ENCODE measurements at regions not wholly inside any gene's neighbourhood (a gene's known extent, or its start where the extent isn't known, plus 50 kb on each side); places are given as distances from the start of the nearest gene placed in this dataset.
"Not testable (repeated sequence)": the region's sequence is repeated elsewhere in the genome, so short reads cannot be mapped to it uniquely, and the experiment has no call there.

DNA sequence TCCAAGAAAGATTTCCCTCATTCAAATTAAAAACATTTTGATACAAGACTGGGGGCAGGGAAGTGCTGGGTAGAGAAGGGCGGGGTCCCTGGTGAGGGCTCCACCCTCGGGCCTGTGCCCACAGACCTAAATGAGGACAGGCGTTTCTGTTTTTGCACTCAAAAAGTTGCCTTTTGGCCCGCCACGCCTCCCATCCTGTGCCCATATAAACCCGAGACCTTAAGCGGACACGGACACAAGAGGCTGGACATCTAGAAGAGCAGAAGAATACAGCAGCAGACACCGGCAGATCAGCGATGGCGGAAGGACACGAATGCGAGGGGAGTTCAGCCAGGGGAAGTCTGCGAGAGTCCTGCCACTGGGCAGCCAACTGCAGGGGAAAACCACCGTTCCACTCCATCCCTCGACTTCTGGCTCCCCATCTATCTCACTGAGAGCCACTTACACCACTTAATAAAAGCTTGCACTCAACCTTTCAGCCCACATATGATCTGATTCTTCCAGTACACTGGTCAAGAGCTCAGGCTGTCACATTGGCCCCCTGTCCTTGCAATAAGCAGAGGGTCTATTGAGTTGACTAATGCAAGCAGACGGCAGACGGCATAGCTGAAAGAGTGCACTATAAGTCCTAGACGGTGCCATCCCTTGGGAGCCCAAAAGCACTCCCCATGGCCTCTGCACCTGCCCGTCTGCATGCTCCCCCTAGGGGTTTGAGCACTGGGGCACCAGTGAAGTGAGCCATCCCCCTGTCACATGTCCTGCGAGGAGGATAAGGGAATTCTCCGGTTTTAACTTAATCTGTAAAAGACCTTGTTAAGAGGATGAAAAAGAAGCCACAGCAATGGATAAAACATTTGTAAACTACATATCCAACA, 181.8 kb upstream of the PRSS1 start:
- Mint-ChIP-seq H3K36me3 (no peaks in the 10 kb centered on the region), H3K27ac (no peak overlapping the region), H3K9me3 (no peaks in the 10 kb centered on the region)
- DNase-seq (ENCODE audit: low spot score in 2 of 2) (no peak), ATAC-seq (no peak)

DNA sequence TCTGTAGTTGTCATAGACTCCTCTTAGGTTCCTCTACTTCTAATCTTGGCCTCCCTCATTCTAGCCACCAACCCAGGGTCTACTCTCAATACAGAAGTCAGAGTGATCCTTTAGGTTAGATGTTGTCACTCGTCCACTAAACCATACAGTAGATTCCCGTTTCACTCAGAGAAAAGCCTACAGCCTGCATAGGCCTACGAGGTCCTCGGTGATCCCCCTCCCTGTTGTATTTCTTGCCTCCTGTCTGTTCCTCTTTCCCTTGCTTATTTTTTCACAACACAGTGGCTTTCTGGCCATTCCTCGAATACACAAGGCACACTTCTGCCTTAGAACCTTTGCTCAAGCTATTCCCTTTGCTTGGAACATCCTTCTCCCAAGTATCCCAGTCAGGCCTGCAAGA, 183.0 kb upstream of the PRSS1 start:
- ATAC-seq (no peak), DNase-seq (ENCODE audit: low spot score in 2 of 2) (no peak)
- H3K9me3 Mint-ChIP-seq, result no peaks in the 10 kb centered on the region
- no peak overlapping the region for H3K27ac Mint-ChIP-seq
- H3K36me3 Mint-ChIP-seq, result no peaks in the 10 kb centered on the region

DNA sequence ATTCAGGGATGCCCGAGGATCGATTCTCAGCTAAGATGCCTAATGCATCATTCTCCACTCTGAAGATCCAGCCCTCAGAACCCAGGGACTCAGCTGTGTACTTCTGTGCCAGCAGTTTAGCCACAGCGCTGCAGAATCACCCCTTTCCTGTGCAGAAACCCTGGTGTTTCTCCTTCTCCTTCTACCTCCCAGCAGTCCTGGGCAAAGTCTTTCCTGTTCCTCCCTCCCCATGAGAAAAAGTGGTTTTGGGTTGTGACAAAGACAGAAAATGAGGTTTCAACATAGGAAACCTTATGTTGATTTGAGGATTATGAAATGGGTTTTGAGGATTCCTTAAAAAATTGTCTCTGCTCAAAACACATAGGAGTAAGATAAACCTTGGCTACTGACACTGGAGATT, 185.1 kb upstream of the PRSS1 start:
- H3K27ac Mint-ChIP-seq; H3K36me3 Mint-ChIP-seq; DNase-seq (ENCODE audit: low spot score in 2 of 2); H3K9me3 Mint-ChIP-seq: not testable (repeated sequence)
- ATAC-seq, result peak in 1 of 2 donors; percentile 39

DNA sequence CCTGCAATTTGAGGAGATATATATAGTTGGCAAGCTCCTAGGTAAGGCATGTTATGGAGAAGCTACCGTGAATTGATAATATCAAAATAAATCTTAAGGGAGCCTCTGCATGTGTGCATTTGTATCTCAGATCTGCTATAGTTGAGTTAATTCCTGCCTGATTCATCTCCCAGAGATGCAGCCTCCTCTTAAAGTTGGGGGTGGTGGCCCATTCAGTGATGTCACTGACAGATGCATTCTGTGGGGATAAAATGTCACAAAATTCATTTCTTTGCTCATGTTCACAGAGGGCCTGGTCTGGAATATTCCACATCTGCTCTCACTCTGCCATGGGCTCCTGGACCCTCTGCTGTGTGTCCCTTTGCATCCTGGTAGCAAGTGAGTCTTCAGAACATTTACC, 185.8 kb upstream of the PRSS1 start:
- ATAC-seq, result no peak
- no peak overlapping the region for H3K27ac Mint-ChIP-seq
- DNase-seq (ENCODE audit: low spot score in 2 of 2), result no peak
- no peaks in the 10 kb centered on the region for H3K9me3 Mint-ChIP-seq
- no peaks in the 10 kb centered on the region for H3K36me3 Mint-ChIP-seq

DNA sequence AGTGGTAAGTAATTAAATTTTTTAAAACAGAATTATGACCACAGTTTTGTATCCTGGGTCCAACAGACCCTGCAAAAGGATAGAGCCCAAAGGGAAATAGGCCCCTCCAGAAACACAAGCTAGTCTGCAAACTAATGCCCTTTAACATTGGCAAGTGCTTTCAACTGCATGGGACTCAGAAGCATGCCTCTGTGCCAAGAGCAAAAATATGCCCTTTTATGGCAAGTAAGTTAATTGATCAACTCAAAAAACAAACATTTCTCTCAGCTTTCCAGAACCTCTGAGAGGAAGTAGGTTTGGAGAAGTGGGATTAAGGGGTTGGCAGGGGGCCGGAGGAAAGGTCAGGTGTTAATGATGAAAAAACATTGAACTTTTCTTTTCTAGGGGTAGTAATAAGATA, 186.6 kb upstream of the PRSS1 start:
- H3K9me3 Mint-ChIP-seq, result no peaks in the 10 kb centered on the region
- no peak overlapping the region for H3K27ac Mint-ChIP-seq
- ATAC-seq (no peak), DNase-seq (ENCODE audit: low spot score in 2 of 2) (no peak)
- no peaks in the 10 kb centered on the region for H3K36me3 Mint-ChIP-seq

DNA sequence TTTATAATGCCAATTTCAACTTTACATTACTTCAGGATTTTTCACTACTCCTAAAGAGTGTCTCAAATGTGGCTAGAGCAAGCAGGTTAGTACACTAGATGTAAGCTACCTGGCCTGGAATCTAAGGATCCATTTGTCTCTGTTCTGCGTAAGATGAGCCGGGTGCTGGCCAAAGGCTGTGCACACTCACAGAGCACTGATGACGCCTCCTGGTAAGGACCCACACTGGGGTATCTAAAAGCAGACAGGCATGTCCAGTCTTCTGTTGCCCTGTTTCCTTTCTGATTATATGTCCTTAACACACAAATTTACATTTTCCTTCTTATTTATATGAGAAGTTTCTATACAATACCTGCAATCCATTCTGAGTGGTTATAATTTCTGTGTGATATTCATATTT, 187.9 kb upstream of the PRSS1 start:
- H3K9me3 Mint-ChIP-seq; H3K27ac Mint-ChIP-seq; ATAC-seq; H3K36me3 Mint-ChIP-seq; DNase-seq (ENCODE audit: low spot score in 2 of 2): not testable (repeated sequence)

DNA sequence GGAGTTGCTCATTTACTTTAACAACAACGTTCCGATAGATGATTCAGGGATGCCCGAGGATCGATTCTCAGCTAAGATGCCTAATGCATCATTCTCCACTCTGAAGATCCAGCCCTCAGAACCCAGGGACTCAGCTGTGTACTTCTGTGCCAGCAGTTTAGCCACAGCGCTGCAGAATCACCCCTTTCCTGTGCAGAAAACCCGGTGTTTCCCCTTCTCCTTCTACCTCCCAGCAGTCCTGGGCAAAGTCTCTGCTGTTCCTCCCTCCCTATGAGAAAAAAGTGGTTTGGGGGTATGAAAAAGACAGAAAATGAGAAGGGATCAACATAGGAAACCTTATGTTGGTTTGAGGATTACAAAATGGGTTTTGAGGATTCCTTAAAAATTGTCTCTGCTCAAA, 188.5 kb upstream of the PRSS1 start:
- ATAC-seq, result peak in 1 of 2 donors; percentile 54
- not testable (repeated sequence) for H3K9me3 Mint-ChIP-seq; H3K27ac Mint-ChIP-seq; DNase-seq (ENCODE audit: low spot score in 2 of 2); H3K36me3 Mint-ChIP-seq

DNA sequence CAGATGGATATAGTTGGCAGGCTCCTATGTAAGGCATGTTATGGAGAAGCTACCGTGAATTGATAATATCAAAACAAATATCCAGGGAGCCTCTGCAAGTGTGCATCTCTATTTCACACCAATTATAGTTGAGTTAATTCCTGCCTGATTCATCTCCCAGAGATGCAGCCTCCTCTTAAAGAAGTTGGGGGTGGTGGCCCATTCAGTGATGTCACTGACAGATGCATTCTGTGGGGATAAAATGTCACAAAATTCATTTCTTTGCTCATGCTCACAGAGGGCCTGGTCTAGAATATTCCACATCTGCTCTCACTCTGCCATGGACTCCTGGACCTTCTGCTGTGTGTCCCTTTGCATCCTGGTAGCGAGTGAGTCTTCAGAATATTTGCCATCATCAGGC, 189.1 kb upstream of the PRSS1 start:
- no peak overlapping the region for H3K27ac Mint-ChIP-seq
- ATAC-seq (no peak), DNase-seq (ENCODE audit: low spot score in 2 of 2) (no peak)
- no peaks in the 10 kb centered on the region for H3K9me3 Mint-ChIP-seq
- no peaks in the 10 kb centered on the region for H3K36me3 Mint-ChIP-seq

DNA sequence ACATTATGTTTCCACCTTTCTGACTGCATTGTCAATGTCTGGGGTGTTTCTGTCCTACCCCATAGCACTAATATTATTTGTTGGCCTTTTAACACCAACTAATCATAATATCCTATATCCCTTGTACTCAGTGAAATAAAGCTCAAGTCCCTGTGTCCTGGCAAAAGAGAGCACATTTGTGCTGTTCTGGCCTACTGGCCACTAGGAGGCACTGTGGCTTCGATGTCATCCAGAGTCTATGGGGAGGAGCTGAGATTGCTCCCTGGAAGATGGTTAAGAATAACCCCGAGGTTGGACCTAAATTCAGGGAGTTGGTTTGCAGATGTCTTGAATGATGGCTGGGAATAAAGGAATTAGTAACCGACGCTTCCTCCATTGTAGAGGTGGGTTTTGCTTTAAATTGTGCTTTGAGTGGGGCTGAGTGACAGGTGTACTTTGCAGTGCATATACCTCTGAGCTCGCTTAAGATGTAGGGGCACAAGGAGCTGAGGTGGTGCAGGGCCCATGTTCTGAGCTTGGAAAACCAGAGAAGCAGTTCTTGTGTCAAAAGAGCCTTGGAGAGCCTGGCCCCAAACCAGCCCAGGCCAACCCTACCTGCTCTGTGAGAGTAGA, 191.2 kb upstream of the PRSS1 start:
- DNase-seq (ENCODE audit: low spot score in 2 of 2) (peak; percentile 57 to 59), ATAC-seq (peak; percentile 80 to 84)
- Mint-ChIP-seq H3K27ac (peak overlapping the region in 1 of 2 donors; percentile 34), H3K36me3 (no peaks in the 10 kb centered on the region), H3K9me3 (no peaks in the 10 kb centered on the region)

DNA sequence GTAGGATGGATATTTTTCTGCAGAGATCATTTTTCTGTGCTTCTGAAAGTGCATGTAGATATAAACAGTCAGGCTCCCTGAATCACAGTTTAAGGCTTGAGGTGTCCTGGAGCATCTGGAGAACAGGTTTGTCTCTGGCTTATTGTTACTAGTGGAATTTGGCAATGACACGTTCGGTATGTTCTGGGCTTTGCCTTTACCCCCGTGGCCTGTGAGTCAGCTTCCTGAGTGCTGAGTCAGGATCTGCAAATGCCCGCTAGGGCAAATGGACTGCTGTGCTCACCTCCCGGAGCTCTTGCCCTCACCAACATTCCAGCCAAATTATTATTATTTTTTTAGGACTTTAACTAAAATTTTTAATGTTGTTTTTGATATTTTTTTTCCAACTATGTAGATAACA, 192.5 kb upstream of the PRSS1 start:
- Mint-ChIP-seq H3K27ac (no peak overlapping the region), H3K36me3 (no peaks in the 10 kb centered on the region), H3K9me3 (no peaks in the 10 kb centered on the region)
- DNase-seq (ENCODE audit: low spot score in 2 of 2), result no peak
- no peak for ATAC-seq

DNA sequence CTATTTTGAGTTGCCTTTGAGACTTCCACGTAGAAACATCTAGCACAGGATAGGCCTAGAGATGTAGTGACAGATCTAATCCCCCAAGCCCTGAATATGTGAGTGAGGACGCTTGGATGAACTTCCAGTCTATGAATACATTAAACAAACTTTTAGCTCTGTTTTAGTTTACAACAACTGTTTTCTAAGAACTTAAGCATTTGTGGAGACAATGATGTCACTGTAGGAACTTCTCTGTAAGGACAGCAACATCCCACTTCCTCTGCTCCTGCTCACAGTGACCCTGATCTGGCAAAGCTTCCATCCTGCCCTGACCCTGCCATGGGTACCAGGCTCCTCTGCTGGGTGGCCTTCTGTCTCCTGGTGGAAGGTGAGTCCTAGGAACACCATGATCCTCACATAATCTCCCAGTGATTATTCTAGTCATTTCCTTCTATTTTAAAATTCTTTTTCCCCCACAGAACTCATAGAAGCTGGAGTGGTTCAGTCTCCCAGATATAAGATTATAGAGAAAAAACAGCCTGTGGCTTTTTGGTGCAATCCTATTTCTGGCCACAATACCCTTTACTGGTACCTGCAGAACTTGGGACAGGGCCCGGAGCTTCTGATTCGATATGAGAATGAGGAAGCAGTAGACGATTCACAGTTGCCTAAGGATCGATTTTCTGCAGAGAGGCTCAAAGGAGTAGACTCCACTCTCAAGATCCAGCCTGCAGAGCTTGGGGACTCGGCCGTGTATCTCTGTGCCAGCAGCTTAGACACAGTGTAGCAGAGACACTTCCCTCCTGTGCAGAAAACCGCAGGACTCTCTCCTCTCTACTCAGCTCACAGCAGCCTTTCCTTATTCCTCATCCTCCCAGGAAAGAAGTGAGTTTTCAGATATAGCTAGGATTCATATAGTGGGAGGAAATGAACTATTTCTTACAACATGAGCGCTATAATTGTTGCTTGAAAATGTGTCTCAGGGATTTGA, 194.4 kb upstream of the PRSS1 start:
- DNase-seq (ENCODE audit: low spot score in 2 of 2) (no peak), ATAC-seq (no peak)
- no peaks in the 10 kb centered on the region for H3K9me3 Mint-ChIP-seq
- no peaks in the 10 kb centered on the region for H3K36me3 Mint-ChIP-seq
- no peak overlapping the region for H3K27ac Mint-ChIP-seq

DNA sequence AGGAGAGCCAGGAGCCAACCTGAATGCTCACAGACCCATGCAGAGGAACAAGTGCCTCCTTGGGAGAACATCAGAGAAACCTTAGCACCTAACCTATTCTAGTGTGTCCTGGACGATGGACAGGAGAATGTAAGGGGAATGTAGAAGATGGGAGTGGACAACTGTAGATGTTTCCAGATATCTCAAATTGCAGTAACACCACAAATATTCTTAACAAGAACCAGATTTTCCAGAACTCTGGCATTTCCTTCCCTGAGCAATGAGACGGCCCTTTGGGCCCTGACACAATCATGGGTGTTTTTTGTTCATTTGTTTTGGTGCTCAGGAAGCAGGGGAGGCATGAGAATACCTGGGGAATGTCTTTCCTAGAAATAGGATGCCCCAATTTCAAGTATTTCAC, 196.1 kb upstream of the PRSS1 start:
- Mint-ChIP-seq H3K27ac (no peak overlapping the region), H3K9me3 (no peaks in the 10 kb centered on the region), H3K36me3 (no peaks in the 10 kb centered on the region)
- DNase-seq (ENCODE audit: low spot score in 2 of 2) (no peak), ATAC-seq (no peak)

DNA sequence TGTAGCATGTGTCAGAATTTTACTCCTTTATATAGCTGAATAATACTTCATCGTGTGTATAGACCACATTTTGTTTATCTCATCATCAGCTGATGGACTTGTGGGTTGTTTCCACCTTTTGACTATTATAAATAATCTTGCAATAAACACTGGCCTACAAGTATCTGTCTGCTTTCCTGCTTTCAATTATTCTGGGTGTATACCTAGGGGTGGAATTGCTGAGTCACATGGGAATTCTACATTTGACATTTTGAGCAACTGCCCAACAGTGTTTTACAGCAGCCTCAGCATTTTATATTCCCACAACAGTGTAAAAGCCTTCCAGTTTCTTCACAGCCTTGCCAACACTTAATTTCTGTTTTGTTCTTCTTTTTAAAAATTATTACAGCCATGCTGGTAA, 200.3 kb upstream of the PRSS1 start:
- DNase-seq (ENCODE audit: low spot score in 2 of 2) (no peak), ATAC-seq (no peak)
- Mint-ChIP-seq H3K9me3 (no peaks in the 10 kb centered on the region), H3K27ac (no peak overlapping the region), H3K36me3 (no peaks in the 10 kb centered on the region)

DNA sequence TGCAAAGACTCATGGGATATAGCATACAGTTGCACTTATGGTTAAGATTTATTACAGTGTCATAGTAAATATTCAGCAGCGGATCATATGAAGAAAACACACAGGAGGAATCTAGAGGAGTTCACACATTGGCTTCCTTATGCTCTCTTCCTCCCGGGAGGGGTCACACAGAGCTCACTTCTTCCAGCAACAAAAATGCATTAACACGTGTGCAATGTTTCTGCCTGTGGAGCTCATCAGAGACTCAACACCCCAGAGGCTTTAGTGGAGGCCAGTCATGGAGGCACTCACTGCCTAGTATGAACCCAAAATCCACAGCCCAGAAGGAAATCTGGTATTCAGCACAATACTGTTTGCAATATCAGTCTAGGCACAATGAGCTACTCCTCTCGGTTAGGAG, 202.8 kb upstream of the PRSS1 start:
- Mint-ChIP-seq H3K9me3 (no peaks in the 10 kb centered on the region), H3K36me3 (no peaks in the 10 kb centered on the region), H3K27ac (no peak overlapping the region)
- ATAC-seq, result no peak
- no peak for DNase-seq (ENCODE audit: low spot score in 2 of 2)

DNA sequence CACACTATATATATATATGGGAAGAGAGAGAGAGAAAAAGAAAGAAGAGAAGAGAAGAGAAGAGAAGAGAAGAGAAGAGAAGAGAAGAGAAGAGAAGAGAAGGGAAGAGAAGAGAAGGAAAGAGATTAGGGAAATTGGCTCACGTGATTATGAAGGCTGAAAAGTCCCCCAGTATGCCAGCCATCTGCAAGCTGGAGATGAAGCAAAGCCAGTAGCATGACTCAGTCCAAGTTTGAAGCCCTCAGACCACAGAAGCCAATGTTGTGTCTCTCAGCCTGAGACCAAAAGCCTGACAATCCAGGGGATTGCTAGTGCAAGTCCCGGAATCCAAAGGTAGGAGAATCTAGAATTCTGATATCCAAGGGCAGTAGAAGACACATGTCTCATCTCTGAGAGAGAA, 206.3 kb upstream of the PRSS1 start:
- Mint-ChIP-seq H3K9me3 (no peaks in the 10 kb centered on the region), H3K36me3 (no peaks in the 10 kb centered on the region), H3K27ac (no peak overlapping the region)
- peak in 1 of 2 donors; percentile 47 for ATAC-seq
- DNase-seq (ENCODE audit: low spot score in 2 of 2), result no peak

DNA sequence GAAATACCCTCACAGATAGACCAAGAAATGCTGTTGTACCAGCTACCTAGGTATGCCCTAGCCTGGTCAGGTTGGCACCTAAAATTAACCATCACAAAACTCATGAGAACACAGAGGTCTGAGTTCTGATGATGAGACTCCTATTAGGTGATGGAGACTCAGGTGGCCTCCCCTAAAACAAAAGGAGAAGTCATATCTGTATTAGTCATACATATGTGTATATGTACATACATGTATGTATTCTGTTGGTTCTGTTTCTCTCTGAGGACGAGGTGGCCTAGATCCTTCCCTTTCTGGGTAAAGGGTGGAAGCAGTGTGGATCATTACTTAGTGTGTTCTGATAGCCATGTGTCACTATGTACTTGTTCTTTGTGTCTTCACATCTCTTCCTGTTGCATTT, 207.2 kb upstream of the PRSS1 start:
- ATAC-seq (no peak), DNase-seq (ENCODE audit: low spot score in 2 of 2) (no peak)
- Mint-ChIP-seq H3K27ac (no peak overlapping the region), H3K9me3 (no peaks in the 10 kb centered on the region), H3K36me3 (no peaks in the 10 kb centered on the region)

DNA sequence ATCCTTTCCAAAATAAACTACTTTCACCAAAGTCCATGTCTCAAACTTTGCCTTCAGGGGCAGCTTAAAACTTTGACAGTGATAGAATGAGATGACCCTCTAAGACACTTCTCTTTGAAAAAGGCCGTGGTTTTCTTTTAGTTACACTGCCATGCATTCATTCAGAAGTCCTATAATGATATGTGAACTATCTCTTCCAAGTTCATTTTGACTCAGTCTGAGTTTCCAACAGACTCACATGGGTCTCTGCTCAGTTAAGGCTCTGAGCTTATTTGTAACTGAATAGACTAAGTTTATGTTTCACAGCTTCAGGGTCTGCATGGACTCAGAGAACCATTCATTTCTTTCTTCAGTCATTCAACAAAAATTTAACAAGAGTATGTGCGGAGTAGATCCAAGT, 208.9 kb upstream of the PRSS1 start:
- H3K27ac Mint-ChIP-seq, result peak overlapping the region; percentile 50 to 91
- no peak for DNase-seq (ENCODE audit: low spot score in 2 of 2)

More for the DNA sequence above, 208.9 kb upstream of the PRSS1 start:
- H3K9me3 Mint-ChIP-seq, result no peaks in the 10 kb centered on the region
- H3K36me3 Mint-ChIP-seq, result no peaks in the 10 kb centered on the region
- peak; percentile 25 to 56 for ATAC-seq

Data from activated naive CD4-positive, alpha-beta T cell treated with anti-CD3 and anti-CD28 coated beads, Interleukin-2, amount 50 U/mL, for 72 hours (primary cell).